Psoas muscle (tissue), 7 donors: ENCODE measurements at regions not wholly inside any gene's neighbourhood (a gene's known extent, or its start where the extent isn't known, plus 50 kb on each side); places are given as distances from the start of the nearest gene placed in this dataset.

Source experiments
- ATAC-seq, 4 donors: fragments of 200-7000 bp; cut with Tn5 transposase; one replicate each; pipeline ENCODE4 v1.9.1; 2020; ENCODE audit warnings: moderate library complexity in 3 of 4, mild to moderate bottlenecking in 2 of 4
- DNase-seq, 2 donors: peaks; one replicate each; pipeline ENCODE4 v3.0.0-alpha.2; 2020
- H3K27ac ChIP-seq: fragments of 200-600 bp; one replicate; pipeline ENCODE4 v1.8.0; 2022
- H3K27me3 ChIP-seq, 3 donors: fragments of 200-600 bp in 1 of 3; one replicate each; pipeline versions ENCODE4 v1.6.1 to v1.8.0; 2013 to 2022; ENCODE audit warnings: low read length in 2 of 3, mild to moderate bottlenecking in 2 of 3, moderate library complexity in 1 of 3; ENCODE audit not compliant: insufficient read depth in 3 of 3
- H3K36me3 ChIP-seq, 2 donors: fragments of 200-600 bp in 1 of 2; one replicate each; pipeline versions ENCODE4 v1.6.1 to v1.8.0; 2013 to 2022; ENCODE audit warnings: low read depth in 1 of 2, mild to moderate bottlenecking in 1 of 2, moderate library complexity in 1 of 2; ENCODE audit not compliant: insufficient read depth in 1 of 2
- H3K4me1 ChIP-seq: fragments of 200-600 bp; one replicate; pipeline ENCODE4 v1.8.0; 2022
- H3K4me3 ChIP-seq: fragments of 200-600 bp; one replicate; pipeline ENCODE4 v1.8.0; 2022; ENCODE audit warnings: mild to moderate bottlenecking
- H3K9me3 ChIP-seq: fragments of 200-600 bp; one replicate; pipeline ENCODE4 v1.8.0; 2022
- WGBS, 3 donors: extraction: QIAGEN DNeasy Blood & Tissue Kit; methylation state at CpG; one replicate each; pipeline versions ENCODE4 v1.1.6 to v1.1.7; 2013; 5-methylcytosine and 5-hydroxymethylcytosine counted together
- intact Hi-C, 2 donors: fragments of 100-400 bp; cut with DNase I; formaldehyde crosslinking; loops; one replicate each; pipeline versions ENCODE4 v1.11.0 to v1.14.2; 2022
- TF ChIP-seq, protein P1 (sequence below): fragments of 200-600 bp; IDR thresholded peaks from one replicate; pipeline ENCODE4 v1.8.0; 2022; ENCODE audit warnings: antibody characterized with exemption
- donor health status: healthy with polysubstance abuse.
- donor health status: DM: no; HTN: no; CAD: no; lungs with moderate emphysema.
- donor health status: Bipolar disorder and iron deficiency.
- donor health status: healthy.
- donor health status: DM: yes; HTN: yes; CAD: no.
- donor health status: DM: no; HTN: no; CAD: no.
- donor health status: DM: yes; HTN: yes; CAD: no.

- Histone ChIP-seq H3K9me3 (no peaks in the 10 kb centered on the region), H3K36me3 (no peaks in the 10 kb centered on the region), H3K27ac (no peak overlapping the region), H3K4me3 (no peak overlapping the region), H3K27me3 (no peaks in the 10 kb centered on the region), H3K4me1 (peaks cover 9% of the 10 kb centered on the region)
- ATAC-seq (no peak), DNase-seq (no peak)
- 80 to 86% (median 83%) methylated on average over 3 of the region's 3 CpGs for WGBS, 3 donors
- TF ChIP-seq, protein P1, sequence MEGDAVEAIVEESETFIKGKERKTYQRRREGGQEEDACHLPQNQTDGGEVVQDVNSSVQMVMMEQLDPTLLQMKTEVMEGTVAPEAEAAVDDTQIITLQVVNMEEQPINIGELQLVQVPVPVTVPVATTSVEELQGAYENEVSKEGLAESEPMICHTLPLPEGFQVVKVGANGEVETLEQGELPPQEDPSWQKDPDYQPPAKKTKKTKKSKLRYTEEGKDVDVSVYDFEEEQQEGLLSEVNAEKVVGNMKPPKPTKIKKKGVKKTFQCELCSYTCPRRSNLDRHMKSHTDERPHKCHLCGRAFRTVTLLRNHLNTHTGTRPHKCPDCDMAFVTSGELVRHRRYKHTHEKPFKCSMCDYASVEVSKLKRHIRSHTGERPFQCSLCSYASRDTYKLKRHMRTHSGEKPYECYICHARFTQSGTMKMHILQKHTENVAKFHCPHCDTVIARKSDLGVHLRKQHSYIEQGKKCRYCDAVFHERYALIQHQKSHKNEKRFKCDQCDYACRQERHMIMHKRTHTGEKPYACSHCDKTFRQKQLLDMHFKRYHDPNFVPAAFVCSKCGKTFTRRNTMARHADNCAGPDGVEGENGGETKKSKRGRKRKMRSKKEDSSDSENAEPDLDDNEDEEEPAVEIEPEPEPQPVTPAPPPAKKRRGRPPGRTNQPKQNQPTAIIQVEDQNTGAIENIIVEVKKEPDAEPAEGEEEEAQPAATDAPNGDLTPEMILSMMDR, result no peak
- intact Hi-C loops, result loop anchor here in 1 of 2 donors (10.0 kb wide), 1 partner anchor 109 kb away; the partner anchor contains the start of gene DISP1
These were observed 108.7 kb downstream of the DISP1 start for GRCh38 chr1:222923506-222923905.

DNA sequence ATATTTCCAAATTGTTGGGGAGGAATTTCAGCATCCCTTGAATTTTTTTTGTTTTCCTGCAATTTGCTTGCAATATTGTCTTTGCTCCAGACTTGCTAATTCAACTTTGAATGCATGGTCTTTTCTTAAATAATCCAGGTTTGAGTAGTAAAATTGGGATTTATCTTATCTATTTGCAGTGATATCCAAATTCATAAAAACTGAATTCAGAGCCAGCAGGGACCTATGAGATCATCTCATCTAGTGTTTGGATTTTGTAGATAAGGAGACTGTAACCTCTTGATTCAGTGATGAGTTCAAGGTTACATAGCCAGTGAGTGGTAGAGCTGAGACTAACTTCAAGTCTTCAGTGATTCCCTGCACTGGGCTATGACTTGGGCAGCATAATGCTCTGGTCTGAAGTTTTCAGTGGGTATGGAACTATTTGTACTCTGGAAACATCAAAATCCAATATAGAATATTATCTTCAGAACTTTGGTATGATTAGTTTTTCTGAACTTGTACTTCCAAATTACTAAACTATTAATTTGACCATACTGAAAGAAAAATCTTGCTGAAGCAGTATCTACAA is 109.4 kb downstream of the DISP1 start:
- Histone ChIP-seq H3K27ac (no peak overlapping the region), H3K4me1 (peaks cover 9% of the 10 kb centered on the region), H3K27me3 (no peaks in the 10 kb centered on the region), H3K9me3 (no peaks in the 10 kb centered on the region), H3K4me3 (no peak overlapping the region), H3K36me3 (no peaks in the 10 kb centered on the region)
- intact Hi-C loops, result loop anchor here in 1 of 2 donors (10.0 kb wide), 1 partner anchor 109 kb away; the partner anchor contains the start of gene DISP1
- ATAC-seq (no peak), DNase-seq (no peak)
- TF ChIP-seq, protein P1, result no peak

GRCh38 chr1:222926566-222926965 is 111.7 kb downstream of the DISP1 start:
- H3K4me1 ChIP-seq, result peaks cover 9% of the 10 kb centered on the region
- peak; percentile 51 to 83 (median 64) for ATAC-seq
- intact Hi-C loops, result loop anchor here in 1 of 2 donors (5.0 to 10.0 kb wide), 2 partner anchors 34 to 112 kb away; partner anchors contain the start of gene DISP1

GRCh38 chr1:222927031-222927430 is 112.2 kb downstream of the DISP1 start:
- DNase-seq (no peak), ATAC-seq (peak in 2 of 4 donors; percentile 5 to 22)
- Histone ChIP-seq H3K36me3 (no peaks in the 10 kb centered on the region), H3K4me3 (peak overlapping the region; percentile 17), H3K27me3 (no peaks in the 10 kb centered on the region), H3K27ac (peak overlapping the region; percentile 71), H3K9me3 (no peaks in the 10 kb centered on the region), H3K4me1 (peaks cover 9% of the 10 kb centered on the region)
- 61 to 93% (median 77%) methylated on average over 4 of the region's 4 CpGs for WGBS, 3 donors
- TF ChIP-seq, protein P1, result no peak
- intact Hi-C loops, result loop anchor here in 1 of 2 donors (5.0 to 10.0 kb wide), 2 partner anchors 35 to 112 kb away; partner anchors contain the start of gene DISP1

More at GRCh38 chr1:222926566-222926965, 111.7 kb downstream of the DISP1 start:
- DNase-seq, result no peak
- TF ChIP-seq, protein P1, result no peak
- Histone ChIP-seq H3K36me3 (no peaks in the 10 kb centered on the region), H3K27ac (peak overlapping the region; percentile 71), H3K27me3 (no peaks in the 10 kb centered on the region), H3K9me3 (no peaks in the 10 kb centered on the region), H3K4me3 (peak overlapping the region; percentile 17)
- whole genome bisulfite sequencing, 3 donors, result 51 to 71% (median 55%) methylated on average over 6 of the region's 6 CpGs
